ENCODE measurements at regions not wholly inside any gene's neighbourhood (a gene's known extent, or its start where the extent isn't known, plus 50 kb on each side); places are given as distances from the start of the nearest gene placed in this dataset.

GRCh38 chr10:29150010-29150409, 138.9 kb upstream of the LYZL1 start:
- TF ChIP-seq, protein P1, sequence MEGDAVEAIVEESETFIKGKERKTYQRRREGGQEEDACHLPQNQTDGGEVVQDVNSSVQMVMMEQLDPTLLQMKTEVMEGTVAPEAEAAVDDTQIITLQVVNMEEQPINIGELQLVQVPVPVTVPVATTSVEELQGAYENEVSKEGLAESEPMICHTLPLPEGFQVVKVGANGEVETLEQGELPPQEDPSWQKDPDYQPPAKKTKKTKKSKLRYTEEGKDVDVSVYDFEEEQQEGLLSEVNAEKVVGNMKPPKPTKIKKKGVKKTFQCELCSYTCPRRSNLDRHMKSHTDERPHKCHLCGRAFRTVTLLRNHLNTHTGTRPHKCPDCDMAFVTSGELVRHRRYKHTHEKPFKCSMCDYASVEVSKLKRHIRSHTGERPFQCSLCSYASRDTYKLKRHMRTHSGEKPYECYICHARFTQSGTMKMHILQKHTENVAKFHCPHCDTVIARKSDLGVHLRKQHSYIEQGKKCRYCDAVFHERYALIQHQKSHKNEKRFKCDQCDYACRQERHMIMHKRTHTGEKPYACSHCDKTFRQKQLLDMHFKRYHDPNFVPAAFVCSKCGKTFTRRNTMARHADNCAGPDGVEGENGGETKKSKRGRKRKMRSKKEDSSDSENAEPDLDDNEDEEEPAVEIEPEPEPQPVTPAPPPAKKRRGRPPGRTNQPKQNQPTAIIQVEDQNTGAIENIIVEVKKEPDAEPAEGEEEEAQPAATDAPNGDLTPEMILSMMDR (IDR thresholded peaks at IDR 0.05), result no peak
- TF ChIP-seq POLR2A (IDR thresholded peaks at IDR 0.05), result no peak
- TF ChIP-seq EP300 (IDR thresholded peaks at IDR 0.05), result no peak
